Panc1 (cell line): ENCODE measurements at regions not wholly inside any gene's neighbourhood (a gene's known extent, or its start where the extent isn't known, plus 50 kb on each side); places are given as distances from the start of the nearest gene placed in this dataset.

Source experiments
- POLR2AphosphoS5 ChIP-seq: IDR thresholded peaks from 2 replicates; pipeline ENCODE4 v1.6.1; 2012; ENCODE audit warnings: mild to moderate bottlenecking, low read depth, low read length, moderate library complexity
- SIN3A ChIP-seq: IDR thresholded peaks from 2 replicates; pipeline ENCODE4 v1.6.1; 2012; ENCODE audit warnings: low read depth, mild to moderate bottlenecking, low read length, moderate library complexity, borderline replicate concordance; ENCODE audit not compliant: insufficient read depth
- TCF7L2 ChIP-seq: IDR thresholded peaks from 2 replicates; pipeline ENCODE4 v1.6.1; 2011; ENCODE audit warnings: mild to moderate bottlenecking, low read depth, low read length, inconsistent platforms
- TF ChIP-seq, protein P1 (sequence below): fragments of 450-650 bp; IDR thresholded peaks from 2 replicates; pipeline ENCODE4 v1.5.1; 2017; ENCODE audit warnings: mild to moderate bottlenecking
- TF ChIP-seq, protein P2 (sequence below), 2 experiments: IDR thresholded peaks; 2 replicates each; pipeline ENCODE4 v1.6.1; 2011 to 2012; ENCODE audit warnings: low read depth in 2 of 2, control low read depth in 1 of 2, low read length in 1 of 2, mild to moderate bottlenecking in 1 of 2, moderate library complexity in 1 of 2; ENCODE audit not compliant: insufficient read depth in 1 of 2

DNA sequence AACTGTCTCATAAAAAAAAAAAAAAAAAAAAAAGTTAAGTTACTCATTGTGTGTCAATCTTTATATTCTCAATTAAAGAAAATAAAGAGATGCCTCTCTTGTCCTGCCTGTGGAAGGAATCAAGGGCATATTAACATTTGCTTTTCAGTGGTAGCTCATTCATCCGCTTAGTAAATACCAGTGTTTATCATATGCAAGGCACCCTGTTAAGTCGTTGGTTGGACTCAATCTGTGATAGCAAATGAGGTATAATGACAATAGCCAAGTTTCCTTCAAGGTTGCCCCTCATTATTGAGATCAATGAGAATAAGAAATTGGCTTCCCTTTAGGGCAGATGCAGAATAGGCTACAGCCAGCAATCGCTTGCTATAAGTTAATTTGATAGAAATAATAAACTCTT, 812.7 kb upstream of the COBL start:
- TF ChIP-seq SIN3A = no peak
- TF ChIP-seq, protein P1, sequence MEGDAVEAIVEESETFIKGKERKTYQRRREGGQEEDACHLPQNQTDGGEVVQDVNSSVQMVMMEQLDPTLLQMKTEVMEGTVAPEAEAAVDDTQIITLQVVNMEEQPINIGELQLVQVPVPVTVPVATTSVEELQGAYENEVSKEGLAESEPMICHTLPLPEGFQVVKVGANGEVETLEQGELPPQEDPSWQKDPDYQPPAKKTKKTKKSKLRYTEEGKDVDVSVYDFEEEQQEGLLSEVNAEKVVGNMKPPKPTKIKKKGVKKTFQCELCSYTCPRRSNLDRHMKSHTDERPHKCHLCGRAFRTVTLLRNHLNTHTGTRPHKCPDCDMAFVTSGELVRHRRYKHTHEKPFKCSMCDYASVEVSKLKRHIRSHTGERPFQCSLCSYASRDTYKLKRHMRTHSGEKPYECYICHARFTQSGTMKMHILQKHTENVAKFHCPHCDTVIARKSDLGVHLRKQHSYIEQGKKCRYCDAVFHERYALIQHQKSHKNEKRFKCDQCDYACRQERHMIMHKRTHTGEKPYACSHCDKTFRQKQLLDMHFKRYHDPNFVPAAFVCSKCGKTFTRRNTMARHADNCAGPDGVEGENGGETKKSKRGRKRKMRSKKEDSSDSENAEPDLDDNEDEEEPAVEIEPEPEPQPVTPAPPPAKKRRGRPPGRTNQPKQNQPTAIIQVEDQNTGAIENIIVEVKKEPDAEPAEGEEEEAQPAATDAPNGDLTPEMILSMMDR = no peak
- no peak for TF ChIP-seq TCF7L2
- no peak for TF ChIP-seq POLR2AphosphoS5
- TF ChIP-seq, protein P2, sequence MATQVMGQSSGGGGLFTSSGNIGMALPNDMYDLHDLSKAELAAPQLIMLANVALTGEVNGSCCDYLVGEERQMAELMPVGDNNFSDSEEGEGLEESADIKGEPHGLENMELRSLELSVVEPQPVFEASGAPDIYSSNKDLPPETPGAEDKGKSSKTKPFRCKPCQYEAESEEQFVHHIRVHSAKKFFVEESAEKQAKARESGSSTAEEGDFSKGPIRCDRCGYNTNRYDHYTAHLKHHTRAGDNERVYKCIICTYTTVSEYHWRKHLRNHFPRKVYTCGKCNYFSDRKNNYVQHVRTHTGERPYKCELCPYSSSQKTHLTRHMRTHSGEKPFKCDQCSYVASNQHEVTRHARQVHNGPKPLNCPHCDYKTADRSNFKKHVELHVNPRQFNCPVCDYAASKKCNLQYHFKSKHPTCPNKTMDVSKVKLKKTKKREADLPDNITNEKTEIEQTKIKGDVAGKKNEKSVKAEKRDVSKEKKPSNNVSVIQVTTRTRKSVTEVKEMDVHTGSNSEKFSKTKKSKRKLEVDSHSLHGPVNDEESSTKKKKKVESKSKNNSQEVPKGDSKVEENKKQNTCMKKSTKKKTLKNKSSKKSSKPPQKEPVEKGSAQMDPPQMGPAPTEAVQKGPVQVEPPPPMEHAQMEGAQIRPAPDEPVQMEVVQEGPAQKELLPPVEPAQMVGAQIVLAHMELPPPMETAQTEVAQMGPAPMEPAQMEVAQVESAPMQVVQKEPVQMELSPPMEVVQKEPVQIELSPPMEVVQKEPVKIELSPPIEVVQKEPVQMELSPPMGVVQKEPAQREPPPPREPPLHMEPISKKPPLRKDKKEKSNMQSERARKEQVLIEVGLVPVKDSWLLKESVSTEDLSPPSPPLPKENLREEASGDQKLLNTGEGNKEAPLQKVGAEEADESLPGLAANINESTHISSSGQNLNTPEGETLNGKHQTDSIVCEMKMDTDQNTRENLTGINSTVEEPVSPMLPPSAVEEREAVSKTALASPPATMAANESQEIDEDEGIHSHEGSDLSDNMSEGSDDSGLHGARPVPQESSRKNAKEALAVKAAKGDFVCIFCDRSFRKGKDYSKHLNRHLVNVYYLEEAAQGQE (IDR thresholded peaks at IDR 0.05; ENCODE audit: insufficient read depth in 1 of 2, low read depth in 2 of 2, low read length in 1 of 2) = no peak
